Parathyroid adenoma (tissue), 2 donors: ENCODE measurements at regions not wholly inside any gene's neighbourhood (a gene's known extent, or its start where the extent isn't known, plus 50 kb on each side); places are given as distances from the start of the nearest gene placed in this dataset.

Source experiments
- H2AFZ ChIP-seq: fragments of 300-600 bp; sonication (generic); one replicate; pipeline ENCODE4 v1.7.0; 2017; ENCODE audit warnings: antibody characterized with exemption, mild to moderate bottlenecking
- H3K27ac ChIP-seq: fragments of 300-600 bp; sonication (generic); one replicate; pipeline ENCODE4 v1.7.0; 2017
- H3K27me3 ChIP-seq: fragments of 300-600 bp; sonication (generic); one replicate; pipeline ENCODE4 v1.7.0; 2017; ENCODE audit warnings: low read length; ENCODE audit not compliant: control insufficient read depth, insufficient read depth
- H3K36me3 ChIP-seq: fragments of 300-600 bp; sonication (generic); one replicate; pipeline ENCODE4 v1.7.0; 2017; ENCODE audit warnings: low read length; ENCODE audit not compliant: control insufficient read depth, insufficient read depth
- H3K4me1 ChIP-seq: fragments of 300-600 bp; sonication (generic); one replicate; pipeline ENCODE4 v1.7.0; 2017; ENCODE audit warnings: control low read depth
- H3K4me2 ChIP-seq: fragments of 300-600 bp; sonication (generic); one replicate; pipeline ENCODE4 v1.7.0; 2017; ENCODE audit warnings: low read length
- H3K4me3 ChIP-seq: fragments of 300-600 bp; sonication (generic); one replicate; pipeline ENCODE4 v1.7.0; 2017; ENCODE audit warnings: low read depth, low read length
- H3K79me2 ChIP-seq: fragments of 300-600 bp; sonication (generic); one replicate; pipeline ENCODE4 v1.7.0; 2017; ENCODE audit warnings: control low read depth
- H3K9ac ChIP-seq: fragments of 300-600 bp; sonication (generic); one replicate; pipeline ENCODE4 v1.7.0; 2017; ENCODE audit warnings: mild to moderate bottlenecking
- H3K9me3 ChIP-seq: fragments of 300-600 bp; sonication (generic); one replicate; pipeline ENCODE4 v1.7.0; 2017; ENCODE audit warnings: low read length; ENCODE audit not compliant: control insufficient read depth
- CTCF ChIP-seq: fragments of 300-600 bp; sonication (generic); IDR thresholded peaks from one replicate; pipeline ENCODE4 v1.7.0; 2017; ENCODE audit warnings: antibody characterized with exemption, mild to moderate bottlenecking
- donor health status: primary hyperparathyroidism.

- Histone ChIP-seq H3K4me2 (no peak overlapping the region), H2AFZ (no peak overlapping the region), H3K4me1 (no peaks in the 10 kb centered on the region), H3K4me3 (no peak overlapping the region), H3K9me3 (no peaks in the 10 kb centered on the region), H3K79me2 (no peaks in the 10 kb centered on the region), H3K27me3 (no peaks in the 10 kb centered on the region), H3K9ac (no peak overlapping the region), H3K27ac (no peak overlapping the region), H3K36me3 (no peaks in the 10 kb centered on the region)
- TF ChIP-seq CTCF, result no peak
Measured at GRCh38 chr2:181114021-181114420, 133.6 kb downstream of the UBE2E3 start.

GRCh38 chr2:181116261-181116660 is 135.9 kb downstream of the UBE2E3 start:
- Histone ChIP-seq H3K9ac (no peak overlapping the region), H3K4me1 (no peaks in the 10 kb centered on the region), H3K4me3 (no peak overlapping the region), H3K9me3 (no peaks in the 10 kb centered on the region), H3K4me2 (no peak overlapping the region), H3K27ac (no peak overlapping the region), H3K27me3 (no peaks in the 10 kb centered on the region), H3K79me2 (no peaks in the 10 kb centered on the region), H2AFZ (no peak overlapping the region), H3K36me3 (no peaks in the 10 kb centered on the region)
- no peak for TF ChIP-seq CTCF

GRCh38 chr2:181117206-181117925 is 137.0 kb downstream of the UBE2E3 start:
- Histone ChIP-seq H3K9ac (no peak overlapping the region), H3K36me3 (no peaks in the 10 kb centered on the region), H3K79me2 (no peaks in the 10 kb centered on the region), H3K4me2 (no peak overlapping the region), H3K4me1 (no peaks in the 10 kb centered on the region), H3K4me3 (no peak overlapping the region), H3K27ac (no peak overlapping the region), H3K9me3 (no peaks in the 10 kb centered on the region), H3K27me3 (no peaks in the 10 kb centered on the region), H2AFZ (no peak overlapping the region)
- TF ChIP-seq CTCF, result no peak

GRCh38 chr2:181120625-181121024 is 140.2 kb downstream of the UBE2E3 start:
- no peak overlapping the region for H3K9ac ChIP-seq
- H3K9me3 ChIP-seq, result no peaks in the 10 kb centered on the region
- H3K4me3 ChIP-seq, result no peak overlapping the region
- H2AFZ ChIP-seq, result no peak overlapping the region
- H3K27me3 ChIP-seq, result no peaks in the 10 kb centered on the region
- no peaks in the 10 kb centered on the region for H3K36me3 ChIP-seq
- TF ChIP-seq CTCF, result no peak
- no peak overlapping the region for H3K27ac ChIP-seq
- no peaks in the 10 kb centered on the region for H3K4me1 ChIP-seq
- H3K4me2 ChIP-seq, result no peak overlapping the region
- H3K79me2 ChIP-seq, result no peaks in the 10 kb centered on the region

GRCh38 chr2:181121996-181122395 is 141.6 kb downstream of the UBE2E3 start:
- Histone ChIP-seq H2AFZ (no peak overlapping the region), H3K4me1 (no peaks in the 10 kb centered on the region), H3K9me3 (no peaks in the 10 kb centered on the region), H3K9ac (no peak overlapping the region), H3K4me3 (no peak overlapping the region), H3K27ac (no peak overlapping the region), H3K79me2 (no peaks in the 10 kb centered on the region), H3K27me3 (no peaks in the 10 kb centered on the region), H3K36me3 (no peaks in the 10 kb centered on the region), H3K4me2 (no peak overlapping the region)
- no peak for TF ChIP-seq CTCF
